ENCODE measurements at regions not wholly inside any gene's neighbourhood (a gene's known extent, or its start where the extent isn't known, plus 50 kb on each side); places are given as distances from the start of the nearest gene placed in this dataset.

DNA sequence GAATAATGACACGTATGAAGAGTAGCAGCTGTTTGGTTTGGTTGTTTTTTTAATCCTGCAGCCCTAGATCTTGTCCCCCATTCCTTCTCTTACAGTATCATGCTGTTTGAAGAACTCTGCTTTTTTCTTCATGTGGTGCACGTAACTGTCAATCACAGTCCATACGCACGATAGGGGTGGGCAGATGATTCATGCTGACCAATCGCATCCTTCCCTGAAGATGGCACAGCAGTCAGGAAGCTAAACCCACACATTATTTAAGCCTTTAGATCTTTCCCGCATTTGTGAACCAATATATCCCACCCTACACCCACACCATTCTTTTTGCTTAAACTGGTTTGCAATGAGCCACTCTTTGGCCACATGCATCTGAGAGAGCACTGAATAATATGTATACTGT is 158.9 kb upstream of the PLEKHA5 start:
- Histone ChIP-seq H2BK15ac (ENCODE audit: low read depth, low read length) (no peak overlapping the region), H3K27ac (ENCODE audit: insufficient read depth, low read length) (no peak overlapping the region), H3K36me3 (ENCODE audit: control insufficient read depth, insufficient read depth, low read length) (no peaks in the 10 kb centered on the region), H4K8ac (ENCODE audit: low read depth in 2 of 2, low read length in 2 of 2) (no peak overlapping the region), H3K4me2 (ENCODE audit: low read depth, low read length) (no peak overlapping the region), H3K4me3 (ENCODE audit: insufficient read depth, low read depth, low read length) (no peak overlapping the region), H2AFZ (replicated peaks; ENCODE audit: low read length, poor library complexity) (no peak overlapping the region), H2AK9ac (replicated peaks; ENCODE audit: low read depth, low read length, poor library complexity) (no peak overlapping the region), H3K56ac (ENCODE audit: extremely low read depth, insufficient read depth, low read length) (no peak overlapping the region), H2AK5ac (ENCODE audit: low read depth, low read length) (no peak overlapping the region), H3K9me1 (ENCODE audit: insufficient read depth, low read length) (no peaks in the 10 kb centered on the region), H3K9me3 (ENCODE audit: control insufficient read depth, insufficient read depth, low read length) (no peaks in the 10 kb centered on the region), H4K20me1 (ENCODE audit: insufficient read depth, low read length) (no peaks in the 10 kb centered on the region), H2BK120ac (ENCODE audit: low read depth, low read length) (no peak overlapping the region), H3K9ac (ENCODE audit: low read depth, low read length) (no peak overlapping the region), H3K27me3 (ENCODE audit: control insufficient read depth, insufficient read depth, low read length) (no peaks in the 10 kb centered on the region), H3K23ac (ENCODE audit: low read depth, low read length) (no peak overlapping the region), H4K5ac (ENCODE audit: low read depth, low read length) (no peak overlapping the region), H3K4me1 (ENCODE audit: control insufficient read depth, insufficient read depth, low read length) (no peaks in the 10 kb centered on the region), H3K4ac (ENCODE audit: low read depth, low read length) (no peak overlapping the region), H3K18ac (ENCODE audit: low read depth, low read length) (no peak overlapping the region), H3K14ac (replicated peaks; ENCODE audit: low read depth, low read length) (no peak overlapping the region), H4K91ac (ENCODE audit: insufficient read depth, low read depth, low read length) (no peak overlapping the region), H2BK20ac (ENCODE audit: low read depth, low read length) (no peak overlapping the region), H3K79me1 (ENCODE audit: low read depth in 1 of 2, low read length in 2 of 2) (no peaks in the 10 kb centered on the region), H2BK5ac (ENCODE audit: low read depth, low read length, poor library complexity, severe bottlenecking) (no peak overlapping the region)
- TF ChIP-seq RAD21 (IDR thresholded peaks at IDR 0.05; ENCODE audit: low read length) (no peak), BHLHE40 (IDR thresholded peaks at IDR 0.05; ENCODE audit: low read depth, low read length) (no peak), MXI1 (IDR thresholded peaks at IDR 0.05; ENCODE audit: borderline replicate concordance, low read depth, low read length) (no peak), FOS (IDR thresholded peaks at IDR 0.05; ENCODE audit: low read depth, low read length) (no peak), USF2 (IDR thresholded peaks at IDR 0.05; ENCODE audit: low read depth, low read length) (no peak), NFE2L2 (IDR thresholded peaks at IDR 0.05; ENCODE audit: low read depth, low read length) (no peak), MAZ (IDR thresholded peaks at IDR 0.05; ENCODE audit: borderline replicate concordance, low read depth, low read length) (no peak), POLR2A (IDR thresholded peaks at IDR 0.05; ENCODE audit: low read depth, low read length) (no peak), RFX5 (IDR thresholded peaks at IDR 0.05; ENCODE audit: low read depth, low read length) (no peak), MAFK (IDR thresholded peaks at IDR 0.05; ENCODE audit: low read depth, low read length) (no peak), CHD1 (IDR thresholded peaks at IDR 0.05; ENCODE audit: low read depth, low read length) (no peak), CEBPB (IDR thresholded peaks at IDR 0.05; ENCODE audit: low read depth, low read length) (no peak), SMC3 (IDR thresholded peaks at IDR 0.05; ENCODE audit: low read depth, low read length) (no peak), RCOR1 (IDR thresholded peaks at IDR 0.05; ENCODE audit: insufficient replicate concordance, low read length) (no peak)
- TF ChIP-seq, protein P1, sequence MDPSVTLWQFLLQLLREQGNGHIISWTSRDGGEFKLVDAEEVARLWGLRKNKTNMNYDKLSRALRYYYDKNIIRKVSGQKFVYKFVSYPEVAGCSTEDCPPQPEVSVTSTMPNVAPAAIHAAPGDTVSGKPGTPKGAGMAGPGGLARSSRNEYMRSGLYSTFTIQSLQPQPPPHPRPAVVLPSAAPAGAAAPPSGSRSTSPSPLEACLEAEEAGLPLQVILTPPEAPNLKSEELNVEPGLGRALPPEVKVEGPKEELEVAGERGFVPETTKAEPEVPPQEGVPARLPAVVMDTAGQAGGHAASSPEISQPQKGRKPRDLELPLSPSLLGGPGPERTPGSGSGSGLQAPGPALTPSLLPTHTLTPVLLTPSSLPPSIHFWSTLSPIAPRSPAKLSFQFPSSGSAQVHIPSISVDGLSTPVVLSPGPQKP (IDR thresholded peaks at IDR 0.05; ENCODE audit: borderline replicate concordance, low read depth, low read length), result no peak
- TF ChIP-seq, protein P2, sequence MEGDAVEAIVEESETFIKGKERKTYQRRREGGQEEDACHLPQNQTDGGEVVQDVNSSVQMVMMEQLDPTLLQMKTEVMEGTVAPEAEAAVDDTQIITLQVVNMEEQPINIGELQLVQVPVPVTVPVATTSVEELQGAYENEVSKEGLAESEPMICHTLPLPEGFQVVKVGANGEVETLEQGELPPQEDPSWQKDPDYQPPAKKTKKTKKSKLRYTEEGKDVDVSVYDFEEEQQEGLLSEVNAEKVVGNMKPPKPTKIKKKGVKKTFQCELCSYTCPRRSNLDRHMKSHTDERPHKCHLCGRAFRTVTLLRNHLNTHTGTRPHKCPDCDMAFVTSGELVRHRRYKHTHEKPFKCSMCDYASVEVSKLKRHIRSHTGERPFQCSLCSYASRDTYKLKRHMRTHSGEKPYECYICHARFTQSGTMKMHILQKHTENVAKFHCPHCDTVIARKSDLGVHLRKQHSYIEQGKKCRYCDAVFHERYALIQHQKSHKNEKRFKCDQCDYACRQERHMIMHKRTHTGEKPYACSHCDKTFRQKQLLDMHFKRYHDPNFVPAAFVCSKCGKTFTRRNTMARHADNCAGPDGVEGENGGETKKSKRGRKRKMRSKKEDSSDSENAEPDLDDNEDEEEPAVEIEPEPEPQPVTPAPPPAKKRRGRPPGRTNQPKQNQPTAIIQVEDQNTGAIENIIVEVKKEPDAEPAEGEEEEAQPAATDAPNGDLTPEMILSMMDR (conservative IDR thresholded peaks at IDR 0.05; ENCODE audit: low read depth, low read length), result no peak
- BruUV-seq (replicated peaks), result no TSS peak
- intact Hi-C loops (cut with micrococcal nuclease) (no loop called here), in situ Hi-C loops (cut with MboI; ENCODE audit: low sequenced_read_pairs) (no loop called here), dilution Hi-C loops (cut with HindIII; ENCODE audit: low sequenced_read_pairs, unreplicated experiment) (no loop called here)
- DNase-seq (peak; percentile 1), ATAC-seq (ENCODE audit: low read depth) (no peak)
- no CpG with 5 or more reads among the region's 6 CpGs for WGBS, 2 experiments (ENCODE audit: extremely low coverage in 2 of 2, insufficient read length in 1 of 2)
- ChIA-PET CTCF (no interaction called here), POLR2A (ENCODE audit: unreplicated experiment) (no interaction called here)

All from IMR-90 (cell line).